Fibroblast of lung (primary cell): ENCODE measurements at regions not wholly inside any gene's neighbourhood (a gene's known extent, or its start where the extent isn't known, plus 50 kb on each side); places are given as distances from the start of the nearest gene placed in this dataset.

ENCODE experiments used
- EZH2 ChIP-seq: IDR thresholded peaks from 2 replicates; pipeline ENCODE4 v1.5.1; 2012; ENCODE audit warnings: low read length, control low read depth, mild to moderate bottlenecking; ENCODE audit errors: missing control alignments
- TF ChIP-seq, protein P1 (sequence below), 2 donors: IDR thresholded peaks in 1 of 2; conservative IDR thresholded peaks in 1 of 2; 1 replicate in 1 of 2; 2 replicates in 1 of 2; pipeline ENCODE4 v1.5.1; 2011 to 2012; ENCODE audit warnings: low read length in 2 of 2, control low read depth in 1 of 2, inconsistent platforms in 1 of 2, low read depth in 1 of 2, mild to moderate bottlenecking in 1 of 2

DNA sequence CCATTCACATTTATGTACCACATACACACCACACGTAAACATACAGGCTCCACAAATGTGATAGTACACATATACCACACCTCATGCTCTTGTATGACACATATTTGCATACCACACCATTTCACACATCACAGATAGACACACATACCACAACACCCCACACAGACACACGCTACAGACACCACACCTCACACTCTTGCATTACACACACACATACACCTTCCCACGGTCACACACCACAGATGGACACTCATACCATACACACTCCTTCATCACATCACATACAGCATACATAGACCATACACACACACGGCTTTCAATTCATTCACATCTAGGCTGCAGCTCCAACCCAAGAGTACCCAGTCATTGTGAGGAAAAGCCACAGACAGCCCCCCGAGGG, 222.5 kb upstream of the RPL34 start:
- TF ChIP-seq, protein P1, sequence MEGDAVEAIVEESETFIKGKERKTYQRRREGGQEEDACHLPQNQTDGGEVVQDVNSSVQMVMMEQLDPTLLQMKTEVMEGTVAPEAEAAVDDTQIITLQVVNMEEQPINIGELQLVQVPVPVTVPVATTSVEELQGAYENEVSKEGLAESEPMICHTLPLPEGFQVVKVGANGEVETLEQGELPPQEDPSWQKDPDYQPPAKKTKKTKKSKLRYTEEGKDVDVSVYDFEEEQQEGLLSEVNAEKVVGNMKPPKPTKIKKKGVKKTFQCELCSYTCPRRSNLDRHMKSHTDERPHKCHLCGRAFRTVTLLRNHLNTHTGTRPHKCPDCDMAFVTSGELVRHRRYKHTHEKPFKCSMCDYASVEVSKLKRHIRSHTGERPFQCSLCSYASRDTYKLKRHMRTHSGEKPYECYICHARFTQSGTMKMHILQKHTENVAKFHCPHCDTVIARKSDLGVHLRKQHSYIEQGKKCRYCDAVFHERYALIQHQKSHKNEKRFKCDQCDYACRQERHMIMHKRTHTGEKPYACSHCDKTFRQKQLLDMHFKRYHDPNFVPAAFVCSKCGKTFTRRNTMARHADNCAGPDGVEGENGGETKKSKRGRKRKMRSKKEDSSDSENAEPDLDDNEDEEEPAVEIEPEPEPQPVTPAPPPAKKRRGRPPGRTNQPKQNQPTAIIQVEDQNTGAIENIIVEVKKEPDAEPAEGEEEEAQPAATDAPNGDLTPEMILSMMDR (conservative IDR thresholded peaks at IDR 0.05 in 1 of 2, IDR thresholded peaks at IDR 0.05 in 1 of 2; ENCODE audit: low read depth in 1 of 2, low read length in 2 of 2): no peak
- no peak for TF ChIP-seq EZH2
